GM10847 (cell line): ENCODE measurements at regions not wholly inside any gene's neighbourhood (a gene's known extent, or its start where the extent isn't known, plus 50 kb on each side); places are given as distances from the start of the nearest gene placed in this dataset.

Experiments used
- POLR2A ChIP-seq: IDR thresholded peaks from 2 replicates; pipeline ENCODE4 v1.6.1; 2011; ENCODE audit not compliant: insufficient read length; ENCODE audit errors: extremely low read depth

DNA sequence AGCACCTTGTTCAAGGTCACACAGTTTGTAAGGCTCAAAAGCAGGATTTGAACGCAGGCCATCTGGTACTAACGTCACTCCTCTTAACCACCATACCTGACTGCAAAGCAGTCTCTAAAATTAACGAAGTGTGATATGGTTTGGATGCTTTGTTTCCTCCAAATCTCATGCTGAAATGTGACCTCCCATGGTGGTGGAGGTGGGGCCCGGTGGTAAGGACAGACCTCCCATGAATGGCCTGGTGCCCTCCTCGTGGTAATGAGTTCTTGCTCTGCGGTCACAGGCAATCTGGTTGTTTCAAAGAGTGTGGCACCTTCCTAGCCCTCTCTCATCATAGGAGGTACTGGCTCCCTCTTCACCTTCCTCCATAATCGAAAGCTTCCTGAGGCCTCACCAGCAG lies 102.2 kb upstream of the BCL2L14 start:
- no peak for TF ChIP-seq POLR2A

DNA sequence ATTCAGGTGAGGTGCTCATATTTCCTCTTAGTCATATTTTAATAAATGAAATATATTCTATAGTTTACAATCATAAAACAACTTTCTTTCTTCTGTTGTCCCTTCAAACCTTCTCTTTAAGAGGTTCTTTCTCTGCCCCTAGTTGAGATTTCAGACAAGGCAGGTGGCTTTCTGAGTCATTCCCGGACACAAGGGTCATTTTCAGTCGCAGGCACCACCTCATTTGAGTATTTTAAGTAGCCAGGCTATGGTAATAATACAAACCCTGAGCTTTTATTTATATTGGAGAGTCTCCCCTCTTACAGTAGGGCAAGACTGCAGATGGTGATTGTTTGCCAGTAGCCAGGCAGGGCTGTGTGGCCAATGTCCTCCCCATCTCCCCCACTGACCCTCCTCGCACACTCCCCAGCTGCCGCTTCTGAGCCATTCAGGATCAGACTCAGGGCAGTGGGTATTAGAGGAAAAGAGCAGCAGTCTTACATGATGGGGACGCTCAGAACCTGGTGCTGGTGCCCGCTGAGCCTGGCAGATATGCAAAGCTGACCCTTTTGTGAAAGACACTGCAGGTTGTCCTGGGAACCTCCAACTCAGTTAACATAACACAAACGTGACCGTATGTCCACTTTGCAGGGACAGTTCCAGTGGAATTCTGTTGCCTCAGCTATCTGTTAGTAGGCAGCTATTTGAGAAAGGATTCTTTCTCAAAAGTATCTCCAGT lies 101.1 kb upstream of the BCL2L14 start:
- no peak for TF ChIP-seq POLR2A

DNA sequence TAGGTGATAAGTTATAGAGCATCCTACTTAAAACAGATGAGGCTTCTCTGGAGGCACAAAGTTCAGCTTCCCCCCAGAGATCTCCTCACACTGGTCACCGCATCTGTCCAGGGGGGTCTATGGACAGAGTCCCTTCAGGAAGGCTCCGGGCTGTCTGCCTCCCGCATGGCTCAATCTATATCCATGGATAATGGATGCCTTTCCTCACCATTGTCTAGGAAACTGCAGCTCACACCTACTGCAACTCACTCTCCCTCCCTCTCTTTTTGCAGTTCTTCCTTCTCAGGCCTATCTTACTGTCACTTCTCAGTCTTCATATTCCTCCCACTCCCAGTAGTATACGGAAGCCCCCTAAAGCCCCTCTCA lies 100.6 kb upstream of the BCL2L14 start:
- no peak for TF ChIP-seq POLR2A

DNA sequence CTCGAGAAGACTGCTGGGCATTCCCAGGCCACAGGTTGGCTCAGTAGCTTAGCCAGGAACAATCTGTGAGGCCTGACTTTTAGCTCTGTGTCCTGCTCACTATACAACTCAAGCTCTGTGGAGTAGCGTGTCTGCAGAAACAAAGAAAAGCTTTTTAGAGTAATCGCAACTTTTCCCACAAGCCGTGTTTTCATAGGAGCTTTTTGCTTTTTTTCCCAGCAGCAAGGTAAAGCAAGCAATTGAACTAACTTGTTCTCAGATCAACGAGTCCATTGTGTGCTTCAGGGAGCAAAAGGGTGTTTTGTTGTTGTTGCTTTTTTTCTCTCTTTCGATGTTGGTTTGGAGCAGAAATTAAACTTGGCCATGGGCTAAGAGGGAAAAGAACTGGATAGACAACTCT lies 97.3 kb upstream of the BCL2L14 start:
- TF ChIP-seq POLR2A = no peak

DNA sequence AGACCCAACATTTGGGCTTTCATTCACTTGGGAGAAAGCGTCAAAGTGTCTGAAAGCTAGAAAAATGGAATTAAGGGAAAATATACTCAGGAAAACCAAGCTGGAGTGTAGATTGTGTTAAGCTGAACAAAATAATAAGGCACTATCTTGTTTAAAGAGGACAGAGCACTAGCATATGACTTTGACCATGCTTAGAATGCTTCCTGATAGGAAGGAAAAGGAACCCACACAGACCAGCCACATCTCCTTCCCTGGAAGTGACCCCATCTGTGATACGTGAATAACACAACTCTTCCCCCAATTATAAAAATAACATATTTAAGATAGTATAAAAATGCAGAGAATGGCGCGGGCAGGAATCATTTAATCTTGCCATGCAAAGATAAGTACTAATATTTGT lies 94.7 kb upstream of the BCL2L14 start:
- TF ChIP-seq POLR2A = no peak

DNA sequence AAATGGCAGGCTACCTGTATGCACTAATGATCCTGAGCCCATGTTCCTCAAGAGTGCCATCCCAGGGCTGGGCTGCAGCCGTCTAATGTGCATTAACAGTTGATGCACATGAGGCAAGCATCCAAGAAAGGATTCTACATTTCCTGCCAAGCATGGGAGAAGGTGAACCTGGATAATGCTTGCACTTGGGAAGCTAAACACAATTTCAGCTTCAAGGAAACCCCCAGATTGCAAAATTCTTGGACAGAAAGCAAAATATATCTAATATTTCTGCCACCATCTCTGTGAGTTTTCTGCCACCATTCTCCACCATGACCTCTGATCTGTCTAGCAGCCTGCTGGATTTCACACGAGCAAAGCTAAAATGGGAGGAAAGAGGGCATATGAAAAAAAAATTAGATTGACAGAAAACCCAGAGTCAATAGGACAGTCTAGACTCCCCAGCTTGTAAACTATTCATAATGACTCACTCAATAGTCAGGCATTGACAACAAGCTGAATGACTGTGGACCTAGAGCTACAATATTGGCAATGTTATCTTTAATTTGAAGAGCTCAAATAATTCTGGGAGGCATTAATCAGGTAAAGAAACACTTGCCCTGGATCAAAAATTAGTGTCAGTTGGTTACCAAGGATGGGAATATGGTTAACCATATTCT lies 91.9 kb upstream of the BCL2L14 start:
- TF ChIP-seq POLR2A = no peak

DNA sequence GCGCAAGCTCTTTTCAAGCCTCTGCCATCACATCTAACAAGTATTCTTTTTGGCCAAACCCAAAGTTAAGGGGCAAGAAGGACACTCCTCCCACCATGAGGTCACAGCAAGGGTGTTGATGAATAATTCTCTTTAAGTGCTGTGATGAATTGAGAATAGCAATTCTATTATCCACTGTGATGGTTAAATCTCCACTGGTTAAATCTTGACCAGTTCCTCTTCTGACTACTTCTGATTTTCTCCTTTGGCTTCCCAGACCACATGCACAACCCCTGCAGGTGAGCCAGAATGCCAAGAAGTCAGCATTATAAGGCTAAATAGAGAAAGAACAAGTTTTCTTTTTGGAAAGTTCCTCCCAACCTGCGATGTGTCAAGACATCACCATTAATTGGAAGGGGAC lies 90.6 kb upstream of the BCL2L14 start:
- no peak for TF ChIP-seq POLR2A

DNA sequence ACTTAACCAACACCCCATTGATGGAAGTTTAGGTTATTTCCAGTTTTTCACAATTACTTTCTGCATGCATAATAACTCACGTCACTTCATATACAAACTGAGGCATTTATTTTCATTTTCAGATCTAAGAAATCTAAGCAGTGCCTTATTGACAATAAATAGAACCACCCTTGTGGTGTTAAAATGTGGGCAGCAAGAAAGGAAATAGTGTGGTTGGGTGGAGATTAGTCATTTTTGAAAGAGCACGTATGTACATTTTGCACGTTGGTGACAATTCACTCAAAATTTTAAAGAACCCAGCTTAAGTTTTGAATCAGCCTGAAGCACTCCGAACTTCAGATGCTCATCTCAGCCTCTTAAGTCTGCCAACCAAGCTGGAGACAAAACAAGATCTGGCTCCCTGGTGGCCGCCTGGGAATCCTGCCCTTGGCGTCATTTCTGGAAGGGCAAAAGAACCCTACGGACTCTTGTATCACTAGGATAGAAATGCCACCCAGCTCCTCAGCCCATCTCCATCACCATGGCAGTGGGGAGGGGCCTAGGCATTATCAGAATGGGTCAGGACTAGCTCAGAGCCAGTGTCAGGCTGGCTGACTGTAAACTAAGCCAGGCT lies 89.5 kb upstream of the BCL2L14 start:
- TF ChIP-seq POLR2A = no peak

DNA sequence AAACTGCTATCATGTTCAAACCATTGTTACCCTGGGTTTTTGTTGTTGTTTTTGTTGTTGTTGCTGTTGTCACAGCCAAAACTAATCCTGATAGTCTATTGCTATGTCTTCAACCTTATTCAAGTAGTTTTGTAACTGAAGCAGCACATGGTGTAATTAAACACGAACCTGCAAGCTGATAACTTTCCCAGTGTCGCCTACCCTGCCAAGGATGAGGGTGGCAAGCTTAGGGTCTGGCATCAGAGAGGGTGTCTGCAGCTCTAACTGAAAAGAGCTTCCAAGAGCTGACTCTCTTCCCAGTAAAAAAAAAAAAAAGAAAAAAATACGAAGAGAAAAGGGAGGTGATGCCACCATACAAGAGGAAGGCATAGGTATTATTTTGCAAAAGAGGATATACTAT lies 86.3 kb upstream of the BCL2L14 start:
- TF ChIP-seq POLR2A = no peak

DNA sequence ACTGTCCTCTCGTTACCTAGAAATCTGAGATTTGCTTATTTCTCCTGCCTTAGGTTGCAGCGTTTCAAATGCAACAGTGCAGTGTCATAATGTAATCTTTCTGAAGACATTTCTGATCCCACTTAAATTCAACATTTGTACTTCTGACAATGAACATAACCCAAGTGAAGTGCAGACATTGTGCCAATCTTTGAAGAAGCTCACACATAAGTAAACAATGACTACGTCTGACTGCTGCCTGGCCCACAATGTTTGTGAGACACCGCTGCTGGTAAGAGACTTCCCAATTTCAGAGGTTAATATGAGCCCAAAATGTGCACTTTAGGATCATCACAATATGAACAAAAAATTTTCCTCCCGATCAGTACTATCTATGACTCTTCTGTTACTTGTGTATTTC lies 84.6 kb upstream of the BCL2L14 start:
- TF ChIP-seq POLR2A = no peak

DNA sequence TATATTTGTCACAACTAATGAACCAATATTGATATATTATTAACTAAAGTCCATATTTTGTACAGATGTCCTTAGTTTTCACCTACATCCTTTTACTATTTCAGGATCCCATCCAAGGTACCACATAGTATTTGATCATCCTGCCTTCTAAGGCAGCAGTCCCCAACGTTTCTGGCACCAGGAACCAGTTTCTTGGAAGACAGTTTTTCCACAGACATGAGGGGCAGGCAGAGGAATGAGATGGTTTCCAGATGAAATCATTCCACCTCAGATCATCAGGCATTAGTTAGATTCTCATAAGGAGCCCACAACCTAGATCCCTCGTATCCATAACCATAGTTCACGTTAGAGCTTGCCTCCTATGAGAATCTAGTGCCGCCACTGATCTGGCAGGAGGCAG lies 82.8 kb upstream of the BCL2L14 start:
- TF ChIP-seq POLR2A = no peak

DNA sequence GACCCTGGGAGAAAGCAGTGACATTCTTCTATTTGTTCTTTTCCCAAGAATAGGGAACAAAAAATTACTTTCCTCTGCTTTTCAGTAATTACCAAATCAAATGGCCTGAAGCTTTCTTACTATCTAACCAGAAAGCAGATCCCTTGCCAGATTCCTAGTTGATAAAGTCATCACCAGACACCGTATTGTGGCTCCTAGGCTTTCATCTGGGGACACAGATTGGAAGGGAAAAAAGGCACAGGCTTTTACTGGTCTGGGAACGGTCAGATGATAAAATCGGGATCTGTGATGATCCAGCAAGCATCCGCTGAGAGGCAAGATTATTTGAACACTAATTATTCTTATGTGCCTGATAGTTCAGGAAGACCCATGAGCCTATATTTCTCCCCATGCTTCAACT lies 79.1 kb upstream of the BCL2L14 start:
- TF ChIP-seq POLR2A = no peak

DNA sequence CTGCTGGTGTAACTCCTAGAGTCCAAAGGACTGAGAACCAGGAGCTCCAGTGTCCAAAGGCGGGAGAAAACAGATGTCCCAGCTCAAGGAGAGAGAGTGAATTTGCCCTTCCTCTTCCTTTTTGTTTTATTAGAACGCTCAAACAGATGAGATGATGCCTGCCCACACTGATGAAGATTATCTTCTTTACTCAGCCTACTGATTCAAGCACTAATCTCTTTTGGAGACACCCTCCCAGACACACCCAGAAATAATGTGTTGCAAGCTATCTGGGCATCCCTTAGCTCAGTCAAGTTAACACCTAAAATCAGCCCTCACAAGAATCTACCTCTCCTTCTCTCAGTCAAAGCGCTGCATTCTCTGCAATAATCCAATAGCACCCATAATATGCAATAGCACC lies 78.2 kb upstream of the BCL2L14 start:
- TF ChIP-seq POLR2A = no peak

DNA sequence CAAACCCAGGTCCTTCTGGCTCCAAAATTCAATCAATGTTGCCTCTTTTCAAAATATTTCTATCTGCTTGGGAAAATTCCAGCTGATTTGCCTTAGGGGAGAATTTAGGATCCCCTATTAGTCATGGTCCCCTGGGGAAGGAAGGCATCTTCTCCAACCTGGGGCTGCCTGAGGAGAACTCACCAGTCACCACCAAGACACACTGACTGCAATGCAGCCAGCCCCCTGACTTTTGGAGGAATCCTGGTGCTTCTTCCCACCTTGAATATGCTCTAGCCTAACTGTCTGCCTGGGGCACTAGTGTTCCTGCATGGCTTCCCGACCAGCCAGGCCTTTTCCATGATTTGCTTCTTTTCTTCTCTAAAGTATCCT lies 71.8 kb upstream of the BCL2L14 start:
- TF ChIP-seq POLR2A = no peak

DNA sequence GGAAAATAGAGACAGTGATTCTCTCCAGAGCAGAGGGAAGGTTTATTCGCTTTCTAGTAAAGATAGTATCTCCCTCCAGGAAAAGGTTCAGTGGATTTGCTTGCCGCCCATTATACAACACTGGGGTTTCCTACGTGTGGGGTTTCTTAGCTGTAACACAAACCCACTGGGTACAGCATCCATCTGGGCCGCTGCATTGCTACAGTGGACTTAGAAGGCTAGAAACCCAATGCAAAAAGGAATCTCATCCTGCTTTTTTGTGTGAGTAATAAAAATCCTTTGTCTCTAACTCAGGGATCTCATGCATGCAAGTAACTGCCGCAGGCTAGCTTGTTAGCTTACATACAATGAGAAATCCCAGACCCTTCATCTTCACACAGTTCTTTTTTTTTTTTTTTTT lies 67.1 kb upstream of the BCL2L14 start:
- TF ChIP-seq POLR2A = no peak

DNA sequence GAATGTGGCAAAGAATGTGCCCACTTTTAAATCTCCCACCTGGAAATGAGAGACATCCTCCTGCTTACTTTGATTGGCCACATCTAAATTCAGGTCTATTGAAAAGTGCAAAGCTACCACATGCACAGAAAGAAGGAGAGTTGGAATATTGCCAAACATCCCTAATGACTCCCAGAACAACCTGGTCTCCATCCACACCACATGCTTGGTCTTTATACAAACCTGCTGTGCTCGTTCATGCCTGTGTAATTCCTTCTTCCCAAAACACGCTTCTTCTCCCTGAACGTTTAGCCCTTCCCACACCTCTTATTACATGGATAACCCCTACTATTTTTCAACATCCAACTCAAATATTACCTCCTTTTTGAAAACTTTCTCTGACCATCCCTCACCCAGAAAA lies 66.2 kb upstream of the BCL2L14 start:
- no peak for TF ChIP-seq POLR2A
